HG03565 (cell line): ENCODE measurements at regions not wholly inside any gene's neighbourhood (a gene's known extent, or its start where the extent isn't known, plus 50 kb on each side); places are given as distances from the start of the nearest gene placed in this dataset.
"Not testable (repeated sequence)": the region's sequence is repeated elsewhere in the genome, so short reads cannot be mapped to it uniquely, and the experiment has no call there.

ENCODE experiments used
- ATAC-seq: cut with Tn5 transposase; IDR thresholded peaks from one replicate; pipeline ENCODE4 v1.9.1; 2021; ENCODE audit warnings: mild to moderate bottlenecking, moderate library complexity; ENCODE audit not compliant: unreplicated experiment

GRCh38 chr3:182323126-182323700 lies 470.1 kb upstream of the ATP11B start:
- no peak for ATAC-seq

- no peak for ATAC-seq
Measured at GRCh38 chr3:182323898-182324297, 469.4 kb upstream of the ATP11B start.

GRCh38 chr3:182325213-182325950 lies 467.9 kb upstream of the ATP11B start:
- peak; percentile 55 for ATAC-seq

DNA sequence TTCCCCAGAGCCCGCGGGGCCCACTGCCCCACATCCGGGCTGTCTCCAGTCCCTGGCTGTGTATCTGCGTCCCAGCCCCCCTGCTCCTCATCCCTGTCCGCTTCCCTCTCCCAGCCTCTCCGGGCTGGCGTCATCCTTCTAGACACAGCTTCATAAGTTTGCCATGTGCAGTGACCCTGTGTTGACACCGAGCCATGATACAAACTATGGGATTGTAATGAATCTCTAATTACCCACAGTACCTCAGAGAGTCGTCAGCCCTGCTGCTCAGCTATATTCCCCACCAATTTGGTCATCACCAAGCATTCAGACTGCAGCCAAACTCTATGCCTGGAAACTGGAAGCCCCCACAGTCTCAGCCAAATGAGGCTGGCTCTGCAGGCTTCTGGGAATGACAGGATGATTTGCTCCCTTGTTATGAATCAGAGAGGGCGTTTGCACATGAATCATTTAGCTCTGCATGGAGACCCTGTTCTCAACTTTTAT lies 466.1 kb upstream of the ATP11B start:
- no peak for ATAC-seq

- no peak for ATAC-seq
Measured at GRCh38 chr3:182330646-182331045, 462.7 kb upstream of the ATP11B start.

DNA sequence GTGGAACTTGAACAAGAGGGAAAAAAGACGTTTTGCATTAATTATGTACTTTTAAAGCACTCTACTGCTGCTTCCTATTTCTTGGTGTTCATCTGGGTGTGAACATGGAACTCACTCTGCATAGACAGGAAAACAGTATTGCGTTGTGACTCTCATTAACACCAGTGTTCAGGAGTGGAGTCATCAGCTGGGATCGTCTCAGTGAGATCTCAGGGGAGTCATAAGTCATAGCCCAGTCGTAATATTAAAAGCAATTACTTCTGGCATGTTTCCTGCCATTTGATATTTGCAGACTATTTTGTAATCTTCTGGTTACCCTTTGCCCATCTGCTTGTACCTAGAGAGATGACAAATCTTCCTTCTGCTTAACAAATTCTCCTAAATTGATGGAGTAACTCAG lies 462.0 kb upstream of the ATP11B start:
- ATAC-seq, result no peak

- no peak for ATAC-seq
Measured at GRCh38 chr3:182342252-182342651, 451.1 kb upstream of the ATP11B start.

- not testable (repeated sequence) for ATAC-seq
Measured at GRCh38 chr3:182344026-182344425, 449.3 kb upstream of the ATP11B start.

GRCh38 chr3:182349051-182349450 lies 444.3 kb upstream of the ATP11B start:
- ATAC-seq, result no peak

- ATAC-seq, result no peak
Measured at GRCh38 chr3:182349951-182350517, 443.3 kb upstream of the ATP11B start.

DNA sequence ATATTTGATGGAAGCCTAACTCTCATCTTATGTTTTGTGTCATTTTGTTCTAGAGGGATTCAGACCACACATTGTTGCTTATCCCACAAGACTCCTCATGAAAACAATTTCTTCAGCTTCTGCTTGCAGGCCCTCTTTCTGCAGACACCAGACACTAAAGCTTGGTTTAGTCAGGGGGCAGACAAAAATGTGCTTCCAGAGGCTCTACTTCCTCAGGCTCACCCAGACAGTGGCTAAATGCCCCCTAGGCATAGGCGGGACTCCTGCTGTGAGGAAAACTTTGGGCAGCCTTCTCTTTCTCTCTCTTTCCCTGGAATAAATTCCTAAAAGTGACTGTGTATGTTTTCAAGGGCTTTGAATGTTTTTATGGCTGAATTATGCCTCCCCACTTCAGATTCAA lies 435.4 kb upstream of the ATP11B start:
- ATAC-seq, result no peak

GRCh38 chr3:182364323-182364722 lies 429.0 kb upstream of the ATP11B start:
- no peak for ATAC-seq

GRCh38 chr3:182364723-182365650 lies 428.3 kb upstream of the ATP11B start:
- no peak for ATAC-seq

DNA sequence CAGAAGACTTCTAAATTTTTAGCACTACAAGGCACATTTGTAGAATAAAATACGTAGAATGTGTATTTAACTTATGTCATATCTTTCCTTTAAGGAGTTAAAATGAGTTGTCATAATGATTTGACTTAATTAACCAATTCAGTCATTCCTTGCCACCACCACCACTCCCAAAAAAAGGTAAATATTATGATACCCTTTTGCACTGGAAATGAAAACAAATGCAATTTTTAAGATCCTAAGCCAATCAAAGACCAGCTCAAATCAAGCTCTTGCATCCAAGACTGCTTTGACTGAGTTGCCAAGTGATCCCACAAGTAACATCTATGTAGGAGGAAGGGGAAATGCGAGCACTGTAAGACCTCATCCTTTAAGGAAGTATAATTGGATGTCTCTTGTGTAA lies 426.6 kb upstream of the ATP11B start:
- ATAC-seq, result no peak

DNA sequence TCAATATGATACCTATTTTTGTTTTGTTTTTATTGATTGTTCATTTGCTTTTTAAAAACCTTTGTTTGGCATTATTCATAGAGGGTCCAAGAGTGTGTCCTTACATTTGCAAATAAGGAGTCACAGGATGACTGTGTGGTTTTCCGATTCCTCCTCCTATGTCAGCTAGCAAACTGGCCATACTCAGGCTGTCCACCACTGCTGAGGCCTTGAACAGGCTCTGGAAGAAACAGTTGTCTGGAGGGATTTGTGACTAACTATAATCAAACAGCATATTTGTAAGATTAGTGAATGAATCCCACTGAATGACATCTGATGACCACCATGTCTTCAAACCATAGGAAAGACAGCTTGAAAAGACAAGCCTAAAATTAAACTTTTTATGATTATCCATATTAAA lies 423.4 kb upstream of the ATP11B start:
- ATAC-seq, result no peak

DNA sequence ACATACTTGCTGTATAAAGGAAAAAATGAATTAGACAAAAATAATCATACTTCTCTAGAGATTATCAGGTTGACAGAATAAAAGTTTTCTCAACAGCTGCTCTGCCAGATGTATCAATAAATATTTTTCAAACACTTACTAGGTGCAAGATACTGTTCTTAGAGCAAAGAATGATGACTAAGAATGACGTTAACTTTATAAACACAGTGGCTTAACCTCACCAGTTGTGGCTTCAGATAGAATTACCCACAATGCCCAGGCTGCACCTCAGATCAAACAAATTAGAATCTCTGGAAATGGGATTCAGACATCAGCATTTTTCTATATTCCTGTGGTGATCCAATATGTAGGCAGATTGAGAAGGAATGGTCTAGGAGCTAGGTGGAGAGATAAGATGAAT lies 422.4 kb upstream of the ATP11B start:
- no peak for ATAC-seq

- ATAC-seq, result no peak
Measured at GRCh38 chr3:182375916-182376315, 417.4 kb upstream of the ATP11B start.

GRCh38 chr3:182382112-182382857 lies 411.0 kb upstream of the ATP11B start:
- no peak for ATAC-seq

DNA sequence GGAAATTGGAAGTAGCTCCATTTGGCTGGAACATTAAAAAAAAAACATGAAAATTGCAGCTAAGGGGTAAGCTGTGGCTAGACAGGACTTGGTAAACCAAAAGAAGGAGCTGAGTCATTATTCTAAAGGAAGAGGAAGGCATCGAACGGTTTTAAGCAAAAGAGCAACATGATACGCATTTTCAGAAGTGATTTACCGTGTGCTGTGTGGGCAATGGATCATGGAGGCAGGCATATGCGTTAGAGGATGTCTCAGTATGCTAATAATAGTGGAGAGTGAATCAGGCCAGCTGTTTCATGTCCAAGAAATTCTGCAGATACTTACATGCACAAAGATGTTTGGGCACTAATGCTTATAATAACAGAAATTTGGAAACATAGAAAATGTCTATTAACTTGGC lies 409.1 kb upstream of the ATP11B start:
- ATAC-seq, result no peak

DNA sequence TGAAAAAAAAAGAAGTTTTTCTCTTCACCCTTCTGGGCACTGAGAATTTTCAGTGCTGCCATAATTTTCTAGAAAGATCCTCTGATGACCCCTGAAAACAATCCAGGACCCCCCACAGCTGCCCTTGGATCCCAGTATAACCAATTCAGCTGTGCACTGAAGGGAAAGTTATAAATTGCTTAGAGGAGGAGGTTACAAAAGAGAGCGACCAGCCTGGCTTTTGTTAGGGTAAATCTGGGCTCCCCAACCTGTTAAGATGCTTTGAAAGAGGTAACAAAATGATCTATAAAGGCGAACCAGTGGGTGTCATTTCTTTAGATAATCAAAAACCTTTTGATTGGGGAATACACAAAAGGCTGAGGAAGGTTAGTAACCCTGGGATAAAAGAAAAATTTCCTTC lies 407.9 kb upstream of the ATP11B start:
- no peak for ATAC-seq

- no peak for ATAC-seq
Measured at GRCh38 chr3:182388506-182388905, 404.8 kb upstream of the ATP11B start.
